ENCODE measurements at regions not wholly inside any gene's neighbourhood (a gene's known extent, or its start where the extent isn't known, plus 50 kb on each side); places are given as distances from the start of the nearest gene placed in this dataset.

DNA sequence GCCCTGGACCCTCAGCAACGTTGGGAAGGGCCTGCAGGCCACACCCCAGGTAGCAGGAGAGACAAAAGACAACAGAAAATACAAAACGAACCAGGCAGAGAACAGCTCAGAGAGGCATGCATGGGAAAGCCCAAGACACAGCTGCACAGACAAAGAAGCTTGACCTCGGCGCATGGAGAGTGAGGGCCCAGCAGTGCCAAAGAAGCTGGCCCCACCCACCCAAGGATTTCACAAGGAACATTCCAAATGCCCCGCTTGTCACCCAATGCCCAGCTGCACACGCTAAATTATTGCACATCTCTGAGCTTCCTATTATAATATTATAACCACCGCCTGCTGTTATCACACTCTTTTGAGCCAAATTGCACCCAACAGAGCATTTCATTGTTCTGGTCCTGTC is 147.7 kb upstream of the TBL1X start:
- no peak for TF ChIP-seq EP300 (conservative IDR thresholded peaks at IDR 0.05; ENCODE audit: poor library complexity, severe bottlenecking)
- no peak for TF ChIP-seq POLR2AphosphoS5 (IDR thresholded peaks at IDR 0.05)
- no peak for TF ChIP-seq RAD21 (conservative IDR thresholded peaks at IDR 0.05)
- TF ChIP-seq MXI1 (conservative IDR thresholded peaks at IDR 0.05; ENCODE audit: poor library complexity, severe bottlenecking), result no peak
- no peak for TF ChIP-seq TAF1 (IDR thresholded peaks at IDR 0.05; ENCODE audit: low read depth)
- TF ChIP-seq, protein P1, sequence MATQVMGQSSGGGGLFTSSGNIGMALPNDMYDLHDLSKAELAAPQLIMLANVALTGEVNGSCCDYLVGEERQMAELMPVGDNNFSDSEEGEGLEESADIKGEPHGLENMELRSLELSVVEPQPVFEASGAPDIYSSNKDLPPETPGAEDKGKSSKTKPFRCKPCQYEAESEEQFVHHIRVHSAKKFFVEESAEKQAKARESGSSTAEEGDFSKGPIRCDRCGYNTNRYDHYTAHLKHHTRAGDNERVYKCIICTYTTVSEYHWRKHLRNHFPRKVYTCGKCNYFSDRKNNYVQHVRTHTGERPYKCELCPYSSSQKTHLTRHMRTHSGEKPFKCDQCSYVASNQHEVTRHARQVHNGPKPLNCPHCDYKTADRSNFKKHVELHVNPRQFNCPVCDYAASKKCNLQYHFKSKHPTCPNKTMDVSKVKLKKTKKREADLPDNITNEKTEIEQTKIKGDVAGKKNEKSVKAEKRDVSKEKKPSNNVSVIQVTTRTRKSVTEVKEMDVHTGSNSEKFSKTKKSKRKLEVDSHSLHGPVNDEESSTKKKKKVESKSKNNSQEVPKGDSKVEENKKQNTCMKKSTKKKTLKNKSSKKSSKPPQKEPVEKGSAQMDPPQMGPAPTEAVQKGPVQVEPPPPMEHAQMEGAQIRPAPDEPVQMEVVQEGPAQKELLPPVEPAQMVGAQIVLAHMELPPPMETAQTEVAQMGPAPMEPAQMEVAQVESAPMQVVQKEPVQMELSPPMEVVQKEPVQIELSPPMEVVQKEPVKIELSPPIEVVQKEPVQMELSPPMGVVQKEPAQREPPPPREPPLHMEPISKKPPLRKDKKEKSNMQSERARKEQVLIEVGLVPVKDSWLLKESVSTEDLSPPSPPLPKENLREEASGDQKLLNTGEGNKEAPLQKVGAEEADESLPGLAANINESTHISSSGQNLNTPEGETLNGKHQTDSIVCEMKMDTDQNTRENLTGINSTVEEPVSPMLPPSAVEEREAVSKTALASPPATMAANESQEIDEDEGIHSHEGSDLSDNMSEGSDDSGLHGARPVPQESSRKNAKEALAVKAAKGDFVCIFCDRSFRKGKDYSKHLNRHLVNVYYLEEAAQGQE (IDR thresholded peaks at IDR 0.05; ENCODE audit: borderline replicate concordance), result no peak
- TF ChIP-seq CTCF (IDR thresholded peaks at IDR 0.05; ENCODE audit: poor library complexity, severe bottlenecking), result no peak
- no peak for TF ChIP-seq SMC3 (conservative IDR thresholded peaks at IDR 0.05; ENCODE audit: poor library complexity)
- no peak for TF ChIP-seq EZH2 (IDR thresholded peaks at IDR 0.05; ENCODE audit: borderline replicate concordance, insufficient read depth, low read length, poor library complexity, severe bottlenecking)
- H3K36me3 ChIP-seq (ENCODE audit: insufficient read depth, low read length), result no peaks in the 10 kb centered on the region
- no peaks in the 10 kb centered on the region for H3F3A ChIP-seq (ENCODE audit: insufficient read depth, low read length, poor library complexity, severe bottlenecking)
- H3K27ac ChIP-seq (ENCODE audit: low read length), result no peak overlapping the region
- H2AFZ ChIP-seq (ENCODE audit: low read depth, low read length), result no peak overlapping the region
- H3K9me3 ChIP-seq (ENCODE audit: low read length), result no peaks in the 10 kb centered on the region
- no peak overlapping the region for H3K4me3 ChIP-seq (ENCODE audit: low read length)
- H3K9ac ChIP-seq (ENCODE audit: low read length), result no peak overlapping the region
- no peak overlapping the region for H3K4me2 ChIP-seq (ENCODE audit: low read length)
- no peaks in the 10 kb centered on the region for H4K20me1 ChIP-seq (ENCODE audit: insufficient read depth)
- H3K9me2 ChIP-seq (ENCODE audit: insufficient read depth, low read length), result no peaks in the 10 kb centered on the region
- H3K79me2 ChIP-seq (replicated peaks; ENCODE audit: insufficient read depth, low read length), result no peaks in the 10 kb centered on the region
- no peaks in the 10 kb centered on the region for H3K27me3 ChIP-seq (ENCODE audit: insufficient read depth, low read depth, low read length)

DNA sequence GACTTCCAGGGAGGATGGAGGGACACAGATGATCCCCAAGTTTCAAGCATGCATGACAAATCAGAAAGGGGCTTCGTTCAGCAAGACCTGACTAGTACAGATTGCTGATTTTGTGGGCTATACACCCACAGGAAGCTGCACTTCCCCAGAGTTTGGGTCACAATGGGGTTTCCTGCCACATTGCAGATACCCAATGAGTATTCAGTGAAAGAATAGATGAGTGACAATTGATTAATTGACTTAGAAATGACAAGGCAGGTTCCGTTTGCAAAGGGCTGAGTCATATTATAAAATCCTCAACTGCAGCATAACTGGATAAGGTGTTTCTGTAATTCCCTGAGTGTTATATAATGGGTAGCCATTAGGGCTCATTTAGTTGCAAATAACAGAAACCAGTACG is 146.6 kb upstream of the TBL1X start:
- Histone ChIP-seq H3K27me3 (ENCODE audit: insufficient read depth, low read depth, low read length) (no peaks in the 10 kb centered on the region), H3F3A (ENCODE audit: insufficient read depth, low read length, poor library complexity, severe bottlenecking) (no peaks in the 10 kb centered on the region), H4K20me1 (ENCODE audit: insufficient read depth) (no peaks in the 10 kb centered on the region), H3K4me2 (ENCODE audit: low read length) (no peak overlapping the region), H2AFZ (ENCODE audit: low read depth, low read length) (no peak overlapping the region), H3K4me3 (ENCODE audit: low read length) (no peak overlapping the region), H3K9me2 (ENCODE audit: insufficient read depth, low read length) (no peaks in the 10 kb centered on the region), H3K27ac (ENCODE audit: low read length) (no peak overlapping the region), H3K36me3 (ENCODE audit: insufficient read depth, low read length) (no peaks in the 10 kb centered on the region), H3K9me3 (ENCODE audit: low read length) (no peaks in the 10 kb centered on the region), H3K9ac (ENCODE audit: low read length) (no peak overlapping the region), H3K79me2 (replicated peaks; ENCODE audit: insufficient read depth, low read length) (no peaks in the 10 kb centered on the region)
- no peak for TF ChIP-seq TAF1 (IDR thresholded peaks at IDR 0.05; ENCODE audit: low read depth)
- no peak for TF ChIP-seq EP300 (conservative IDR thresholded peaks at IDR 0.05; ENCODE audit: poor library complexity, severe bottlenecking)
- TF ChIP-seq EZH2 (IDR thresholded peaks at IDR 0.05; ENCODE audit: borderline replicate concordance, insufficient read depth, low read length, poor library complexity, severe bottlenecking), result no peak
- TF ChIP-seq MXI1 (conservative IDR thresholded peaks at IDR 0.05; ENCODE audit: poor library complexity, severe bottlenecking), result no peak
- no peak for TF ChIP-seq CTCF (IDR thresholded peaks at IDR 0.05; ENCODE audit: poor library complexity, severe bottlenecking)
- no peak for TF ChIP-seq SMC3 (conservative IDR thresholded peaks at IDR 0.05; ENCODE audit: poor library complexity)
- no peak for TF ChIP-seq POLR2AphosphoS5 (IDR thresholded peaks at IDR 0.05)
- TF ChIP-seq RAD21 (conservative IDR thresholded peaks at IDR 0.05), result no peak
- TF ChIP-seq, protein P1 (IDR thresholded peaks at IDR 0.05; ENCODE audit: borderline replicate concordance), result no peak
